ENCODE measurements at regions not wholly inside any gene's neighbourhood (a gene's known extent, or its start where the extent isn't known, plus 50 kb on each side); places are given as distances from the start of the nearest gene placed in this dataset.

DNA sequence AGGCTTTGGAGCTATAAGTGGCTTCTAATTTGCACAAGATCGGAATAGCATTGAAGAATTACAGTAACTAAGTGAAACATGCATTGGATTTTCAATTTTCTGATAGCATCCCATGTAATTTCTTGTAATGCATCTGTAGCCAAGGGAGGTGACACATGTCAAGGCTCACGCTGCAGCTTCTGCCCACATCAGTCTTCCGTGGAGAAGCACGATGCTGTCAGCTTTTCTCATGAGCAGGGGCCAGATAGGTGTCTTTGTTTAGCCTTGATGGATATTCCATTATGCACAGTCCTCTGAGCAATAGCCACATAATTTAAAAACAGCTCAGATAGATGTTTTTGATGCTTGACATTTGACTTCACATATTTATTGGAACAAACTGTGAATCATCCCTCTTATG, 1046.9 kb upstream of the EEF2KMT start:
- H3K27me3 ChIP-seq (ENCODE audit: control insufficient read depth in 3 of 3, insufficient read depth in 3 of 3, low read length in 3 of 3) = no peaks in the 10 kb centered on the region
- no peak for DNase-seq
- H3K4me3 ChIP-seq (ENCODE audit: low read depth in 1 of 3, low read length in 3 of 3) = no peak overlapping the region
- H3K36me3 ChIP-seq (ENCODE audit: control insufficient read depth in 3 of 3, insufficient read depth in 2 of 3, low read depth in 1 of 3, low read length in 3 of 3) = no peaks in the 10 kb centered on the region
- 89 to 93% (median 90%) methylated on average over 4 of the region's 4 CpGs for WGBS, 3 donors
- no peak overlapping the region for H3K27ac ChIP-seq (ENCODE audit: low read depth in 1 of 3, low read length in 2 of 3)
- no peak for FAIRE-seq
- H3K4me1 ChIP-seq (ENCODE audit: control insufficient read depth in 3 of 3, insufficient read depth in 2 of 3, low read depth in 1 of 3, low read length in 2 of 3) = no peaks in the 10 kb centered on the region
- peaks cover 0 to 3% of the 10 kb centered on the region in 2 donors for H3K9me3 ChIP-seq (ENCODE audit: control insufficient read depth in 2 of 2, insufficient read depth in 1 of 2, low read depth in 1 of 2, low read length in 1 of 2)

- Histone ChIP-seq H3K4me3 (ENCODE audit: low read depth in 1 of 3, low read length in 3 of 3) (no peak overlapping the region), H3K27ac (ENCODE audit: low read depth in 1 of 3, low read length in 2 of 3) (no peak overlapping the region), H3K4me1 (ENCODE audit: control insufficient read depth in 3 of 3, insufficient read depth in 2 of 3, low read depth in 1 of 3, low read length in 2 of 3) (no peaks in the 10 kb centered on the region), H3K9me3 (ENCODE audit: control insufficient read depth in 2 of 2, insufficient read depth in 1 of 2, low read depth in 1 of 2, low read length in 1 of 2) (peaks cover 0 to 3% of the 10 kb centered on the region in 2 donors), H3K36me3 (ENCODE audit: control insufficient read depth in 3 of 3, insufficient read depth in 2 of 3, low read depth in 1 of 3, low read length in 3 of 3) (no peaks in the 10 kb centered on the region), H3K27me3 (ENCODE audit: control insufficient read depth in 3 of 3, insufficient read depth in 3 of 3, low read length in 3 of 3) (no peaks in the 10 kb centered on the region)
- FAIRE-seq (no peak), DNase-seq (no peak)
- 10 to 24% (median 19%) methylated on average over 1 of the region's 1 CpG for whole genome bisulfite sequencing, 3 donors
These were observed 1045.4 kb upstream of the EEF2KMT start for GRCh38 chr16:6143020-6143419.

DNA sequence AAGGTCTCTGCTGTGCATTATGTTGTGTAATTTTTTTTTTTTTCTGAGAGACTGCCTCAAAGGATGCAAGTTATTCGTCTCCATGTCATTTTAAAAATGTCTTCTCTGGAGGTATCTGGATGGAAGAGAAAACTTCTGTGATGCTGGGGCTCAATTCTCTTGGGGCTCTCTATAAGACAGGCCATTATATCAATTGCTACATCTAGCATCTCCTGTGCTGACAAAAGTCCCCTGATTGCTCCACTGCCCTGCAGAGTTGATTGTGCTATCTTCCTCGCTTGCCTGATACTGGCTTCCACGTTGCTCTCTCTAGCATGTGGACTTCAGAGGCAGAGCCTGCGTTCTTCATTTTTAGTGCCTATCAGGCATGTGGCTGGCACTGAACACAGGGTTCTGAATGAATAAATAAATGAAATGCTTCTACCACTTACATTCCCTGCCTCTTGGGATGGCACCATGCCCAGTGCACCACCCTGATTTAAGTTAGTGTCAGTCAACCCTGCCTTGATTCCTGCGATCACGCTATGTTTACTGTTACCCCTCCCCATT, 1035.5 kb upstream of the EEF2KMT start:
- Histone ChIP-seq H3K9me3 (ENCODE audit: control insufficient read depth in 2 of 2, insufficient read depth in 1 of 2, low read depth in 1 of 2, low read length in 1 of 2) (no peaks in the 10 kb centered on the region), H3K4me3 (ENCODE audit: low read depth in 1 of 3, low read length in 3 of 3) (no peak overlapping the region), H3K4me1 (ENCODE audit: control insufficient read depth in 3 of 3, insufficient read depth in 2 of 3, low read depth in 1 of 3, low read length in 2 of 3) (no peaks in the 10 kb centered on the region), H3K27ac (ENCODE audit: low read depth in 1 of 3, low read length in 2 of 3) (no peak overlapping the region), H3K36me3 (ENCODE audit: control insufficient read depth in 3 of 3, insufficient read depth in 2 of 3, low read depth in 1 of 3, low read length in 3 of 3) (no peaks in the 10 kb centered on the region), H3K27me3 (ENCODE audit: control insufficient read depth in 3 of 3, insufficient read depth in 3 of 3, low read length in 3 of 3) (no peaks in the 10 kb centered on the region)
- whole genome bisulfite sequencing, 3 donors = 41 to 66% (median 57%) methylated on average over 6 of the region's 6 CpGs
- DNase-seq = no peak
- FAIRE-seq = no peak

DNA sequence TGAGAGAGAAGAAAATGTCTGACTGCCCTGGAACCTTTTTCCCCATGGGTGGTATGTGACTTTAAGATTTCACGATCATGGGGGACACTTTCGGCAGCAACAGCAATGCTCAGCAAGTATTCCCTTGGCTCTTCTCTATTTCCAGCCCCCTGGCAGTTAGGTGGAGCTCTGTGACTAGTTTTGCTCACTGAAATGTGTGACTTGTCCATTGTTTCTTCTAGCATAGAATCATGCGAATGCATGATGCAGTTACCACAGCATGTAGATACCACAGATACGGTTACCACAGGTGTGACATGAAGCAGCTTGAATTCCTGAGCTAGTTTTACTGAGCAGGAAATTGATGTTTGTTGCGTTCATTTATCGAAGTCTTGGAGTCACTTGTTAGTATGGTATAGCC, 1034.5 kb upstream of the EEF2KMT start:
- Histone ChIP-seq H3K9me3 (ENCODE audit: control insufficient read depth in 2 of 2, insufficient read depth in 1 of 2, low read depth in 1 of 2, low read length in 1 of 2) (no peaks in the 10 kb centered on the region), H3K27ac (ENCODE audit: low read depth in 1 of 3, low read length in 2 of 3) (no peak overlapping the region), H3K4me1 (ENCODE audit: control insufficient read depth in 3 of 3, insufficient read depth in 2 of 3, low read depth in 1 of 3, low read length in 2 of 3) (no peaks in the 10 kb centered on the region), H3K36me3 (ENCODE audit: control insufficient read depth in 3 of 3, insufficient read depth in 2 of 3, low read depth in 1 of 3, low read length in 3 of 3) (no peaks in the 10 kb centered on the region), H3K27me3 (ENCODE audit: control insufficient read depth in 3 of 3, insufficient read depth in 3 of 3, low read length in 3 of 3) (no peaks in the 10 kb centered on the region), H3K4me3 (ENCODE audit: low read depth in 1 of 3, low read length in 3 of 3) (no peak overlapping the region)
- FAIRE-seq (no peak), DNase-seq (peak in 1 of 2 donors; percentile 5)
- WGBS, 3 donors = 43 to 73% (median 60%) methylated on average over 6 of the region's 6 CpGs

DNA sequence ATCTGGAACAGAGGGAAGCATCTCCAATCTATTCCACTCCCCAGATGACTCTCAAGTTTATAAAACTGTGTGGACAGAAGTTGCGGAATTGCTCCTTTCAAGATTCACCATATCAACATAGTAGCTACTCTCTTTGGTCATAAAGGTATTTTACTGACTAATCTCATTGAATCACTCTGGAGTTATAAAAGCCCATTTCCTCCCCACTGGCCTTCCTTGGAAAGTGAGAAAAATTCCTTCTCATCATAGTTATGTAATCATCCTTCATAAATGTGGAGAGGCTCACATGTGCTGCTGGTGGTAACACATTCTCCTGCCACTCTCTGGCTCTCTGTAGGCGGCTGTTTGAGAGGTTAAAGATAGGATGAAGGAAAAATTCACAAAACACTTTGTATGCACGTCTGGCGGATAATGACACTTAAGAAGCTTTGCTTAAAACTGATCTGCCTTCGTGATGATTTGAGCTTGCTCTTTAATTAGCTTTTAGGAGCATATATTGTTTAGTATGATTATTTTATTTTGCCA, 1034.0 kb upstream of the EEF2KMT start:
- Histone ChIP-seq H3K27ac (ENCODE audit: low read depth in 1 of 3, low read length in 2 of 3) (no peak overlapping the region), H3K27me3 (ENCODE audit: control insufficient read depth in 3 of 3, insufficient read depth in 3 of 3, low read length in 3 of 3) (no peaks in the 10 kb centered on the region), H3K9me3 (ENCODE audit: control insufficient read depth in 2 of 2, insufficient read depth in 1 of 2, low read depth in 1 of 2, low read length in 1 of 2) (no peaks in the 10 kb centered on the region), H3K4me1 (ENCODE audit: control insufficient read depth in 3 of 3, insufficient read depth in 2 of 3, low read depth in 1 of 3, low read length in 2 of 3) (no peaks in the 10 kb centered on the region), H3K36me3 (ENCODE audit: control insufficient read depth in 3 of 3, insufficient read depth in 2 of 3, low read depth in 1 of 3, low read length in 3 of 3) (no peaks in the 10 kb centered on the region), H3K4me3 (ENCODE audit: low read depth in 1 of 3, low read length in 3 of 3) (no peak overlapping the region)
- DNase-seq = no peak
- 75 to 77% (median 76%) methylated on average over 5 of the region's 5 CpGs for WGBS, 3 donors
- FAIRE-seq = no peak

DNA sequence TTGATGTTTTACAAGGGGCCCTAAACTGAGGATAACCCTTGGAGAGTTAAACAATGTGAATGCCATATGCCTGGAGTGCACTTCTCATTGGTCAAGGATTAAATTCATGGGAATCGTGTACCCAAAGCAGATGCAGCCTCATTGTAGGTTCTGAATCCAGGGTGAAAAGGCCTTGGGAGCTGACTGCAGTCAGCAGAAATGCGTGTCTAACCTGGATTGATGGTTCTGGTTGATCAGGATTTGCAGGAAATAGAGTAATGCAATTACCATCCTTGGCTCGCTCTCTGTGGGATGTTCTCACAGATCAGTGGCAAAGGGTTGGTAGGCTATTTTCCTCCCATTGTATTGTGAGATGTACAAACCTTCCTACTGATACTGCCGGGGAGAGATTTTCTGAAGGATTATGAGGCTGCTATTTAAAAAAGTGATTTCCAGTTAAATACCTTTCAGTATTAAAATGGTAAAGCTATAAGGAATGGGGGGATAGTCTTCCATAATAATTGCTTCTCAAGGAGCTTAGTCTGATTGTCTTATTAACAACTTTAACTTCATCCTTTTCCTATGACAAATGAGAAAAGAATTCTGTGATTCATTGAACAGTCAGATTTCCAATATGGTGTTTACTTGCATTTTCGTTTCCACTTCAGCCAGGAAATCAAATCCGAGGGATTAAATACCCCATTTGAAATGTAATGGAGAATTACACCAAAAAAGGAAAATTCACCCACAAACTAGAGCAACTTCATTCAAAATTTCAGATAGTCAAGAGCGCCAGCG, 1028.1 kb upstream of the EEF2KMT start:
- no peaks in the 10 kb centered on the region for H3K9me3 ChIP-seq (ENCODE audit: control insufficient read depth in 2 of 2, insufficient read depth in 1 of 2, low read depth in 1 of 2, low read length in 1 of 2)
- H3K27ac ChIP-seq (ENCODE audit: low read depth in 1 of 3, low read length in 2 of 3) = no peak overlapping the region
- DNase-seq (no peak), FAIRE-seq (no peak)
- no peaks in the 10 kb centered on the region for H3K27me3 ChIP-seq (ENCODE audit: control insufficient read depth in 3 of 3, insufficient read depth in 3 of 3, low read length in 3 of 3)
- H3K36me3 ChIP-seq (ENCODE audit: control insufficient read depth in 3 of 3, insufficient read depth in 2 of 3, low read depth in 1 of 3, low read length in 3 of 3) = no peaks in the 10 kb centered on the region
- no peaks in the 10 kb centered on the region for H3K4me1 ChIP-seq (ENCODE audit: control insufficient read depth in 3 of 3, insufficient read depth in 2 of 3, low read depth in 1 of 3, low read length in 2 of 3)
- 77 to 81% (median 77%) methylated on average over 8 of the region's 8 CpGs for WGBS, 3 donors
- H3K4me3 ChIP-seq (ENCODE audit: low read depth in 1 of 3, low read length in 3 of 3) = no peak overlapping the region

- no peaks in the 10 kb centered on the region for H3K9me3 ChIP-seq (ENCODE audit: control insufficient read depth in 2 of 2, insufficient read depth in 1 of 2, low read depth in 1 of 2, low read length in 1 of 2)
- 68 to 72% (median 71%) methylated on average over 1 of the region's 1 CpG for WGBS, 3 donors
- FAIRE-seq = no peak
These were observed 1026.5 kb upstream of the EEF2KMT start for GRCh38 chr16:6124136-6124535.

GRCh38 chr16:6122401-6122800, 1024.8 kb upstream of the EEF2KMT start:
- H3K27ac ChIP-seq (ENCODE audit: low read depth in 1 of 3, low read length in 2 of 3) = no peak overlapping the region
- peak; percentile 3 to 87 for DNase-seq
- no peaks in the 10 kb centered on the region for H3K27me3 ChIP-seq (ENCODE audit: control insufficient read depth in 3 of 3, insufficient read depth in 3 of 3, low read length in 3 of 3)
- no peaks in the 10 kb centered on the region for H3K4me1 ChIP-seq (ENCODE audit: control insufficient read depth in 3 of 3, insufficient read depth in 2 of 3, low read depth in 1 of 3, low read length in 2 of 3)
- H3K9me3 ChIP-seq (ENCODE audit: control insufficient read depth in 2 of 2, insufficient read depth in 1 of 2, low read depth in 1 of 2, low read length in 1 of 2) = no peaks in the 10 kb centered on the region
- no peaks in the 10 kb centered on the region for H3K36me3 ChIP-seq (ENCODE audit: control insufficient read depth in 3 of 3, insufficient read depth in 2 of 3, low read depth in 1 of 3, low read length in 3 of 3)
- no peak for FAIRE-seq
- H3K4me3 ChIP-seq (ENCODE audit: low read depth in 1 of 3, low read length in 3 of 3) = no peak overlapping the region
- WGBS, 3 donors = 30 to 51% (median 39%) methylated on average over 5 of the region's 5 CpGs

More at GRCh38 chr16:6124136-6124535, 1026.5 kb upstream of the EEF2KMT start:
- no peak for DNase-seq
- no peak overlapping the region for H3K27ac ChIP-seq (ENCODE audit: low read depth in 1 of 3, low read length in 2 of 3)
- H3K4me1 ChIP-seq (ENCODE audit: control insufficient read depth in 3 of 3, insufficient read depth in 2 of 3, low read depth in 1 of 3, low read length in 2 of 3) = no peaks in the 10 kb centered on the region
- no peaks in the 10 kb centered on the region for H3K36me3 ChIP-seq (ENCODE audit: control insufficient read depth in 3 of 3, insufficient read depth in 2 of 3, low read depth in 1 of 3, low read length in 3 of 3)
- H3K4me3 ChIP-seq (ENCODE audit: low read depth in 1 of 3, low read length in 3 of 3) = no peak overlapping the region
- H3K27me3 ChIP-seq (ENCODE audit: control insufficient read depth in 3 of 3, insufficient read depth in 3 of 3, low read length in 3 of 3) = no peaks in the 10 kb centered on the region

Data from small intestine (tissue), 7 donors.